Esophagus muscularis mucosa (tissue), 3 donors: ENCODE measurements at regions not wholly inside any gene's neighbourhood (a gene's known extent, or its start where the extent isn't known, plus 50 kb on each side); places are given as distances from the start of the nearest gene placed in this dataset.

Experiments used
- CTCF ChIP-seq, 3 experiments: fragments of 200-600 bp in 2 of 3; fragments of 450-650 bp in 1 of 3; sonication (generic) in 2 of 3; IDR thresholded peaks; one replicate each; pipeline ENCODE4 v1.5.1; 2017 to 2019; ENCODE audit warnings: antibody characterized with exemption in 3 of 3, mild to moderate bottlenecking in 2 of 3, moderate library complexity in 1 of 3
- POLR2A ChIP-seq: fragments of 450-650 bp; IDR thresholded peaks from one replicate; pipeline ENCODE4 v1.6.1; 2017; ENCODE audit warnings: antibody characterized with exemption, moderate library complexity, mild to moderate bottlenecking, low read depth
- POLR2AphosphoS5 ChIP-seq, 2 donors: sonication (generic); formaldehyde crosslinking; IDR thresholded peaks; one replicate each; pipeline ENCODE4 v1.6.1; 2017; ENCODE audit warnings: antibody characterized with exemption in 2 of 2

GRCh38 chr11:19648321-19648720, 64.3 kb upstream of the NAV2 start:
- TF ChIP-seq POLR2A = no peak
- TF ChIP-seq CTCF (IDR thresholded peaks at IDR 0.05) = no peak
- TF ChIP-seq POLR2AphosphoS5 (IDR thresholded peaks at IDR 0.05) = no peak
